ENCODE measurements at regions not wholly inside any gene's neighbourhood (a gene's known extent, or its start where the extent isn't known, plus 50 kb on each side); places are given as distances from the start of the nearest gene placed in this dataset.
"Not testable (repeated sequence)": the region's sequence is repeated elsewhere in the genome, so short reads cannot be mapped to it uniquely, and the experiment has no call there.

DNA sequence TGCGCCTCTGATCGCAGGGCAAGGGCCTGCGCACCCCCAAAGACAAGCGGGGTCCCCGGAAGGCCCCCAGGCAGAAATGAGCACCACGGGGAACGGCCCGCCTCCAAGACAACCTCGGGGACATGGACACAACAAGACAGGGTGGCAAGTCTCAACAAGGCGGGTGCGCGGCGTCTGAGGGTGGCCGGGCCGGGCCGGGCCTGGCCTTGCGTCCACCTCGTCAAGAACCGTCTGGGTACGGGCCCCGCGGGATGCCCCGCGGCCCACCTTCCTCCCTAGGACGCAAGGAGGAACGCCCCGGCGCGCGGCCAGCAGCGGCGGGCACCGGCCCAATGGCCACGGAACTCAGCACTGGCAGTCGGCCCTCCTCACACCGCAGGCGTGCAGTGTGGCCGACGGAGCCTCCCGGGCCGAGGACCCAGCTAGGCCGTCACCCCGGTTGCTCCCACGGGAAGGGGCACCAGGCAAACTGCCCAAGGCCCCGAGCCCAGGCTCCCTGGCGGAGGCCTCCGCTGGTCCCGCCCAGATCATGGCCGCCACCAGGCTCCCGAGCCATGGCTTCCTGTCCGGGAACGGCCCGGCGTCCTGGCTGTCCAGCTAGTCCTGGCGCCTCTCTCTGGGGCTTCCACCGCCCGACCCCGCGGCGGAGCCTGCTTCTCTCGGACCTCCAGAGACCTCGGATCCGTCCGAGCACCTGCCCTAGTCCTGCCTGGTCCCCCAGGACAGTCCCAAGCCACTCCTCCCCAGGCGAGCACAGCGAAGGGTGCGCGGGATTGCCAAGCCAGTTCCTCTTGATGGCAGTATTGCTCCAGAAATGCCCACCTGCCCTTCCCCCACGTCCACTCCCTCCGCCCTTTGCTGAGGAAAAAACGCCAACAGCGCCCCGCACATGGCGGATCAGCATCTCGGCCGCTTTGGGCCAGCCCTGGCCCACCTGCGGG is 167.1 kb downstream of the PLS3 start:
- ATAC-seq, result peak; percentile 92
- not testable (repeated sequence) for H3K36me3 ChIP-seq, H3K9me3 ChIP-seq, H3K4me1 ChIP-seq, H3K27me3 ChIP-seq, H3K4me3 ChIP-seq
- peak overlapping the region in 1 of 4 donors; percentile 53 for H3K27ac ChIP-seq
- 61% methylated on average over 19 of the region's 77 CpGs; no CpG with 5 or more reads in 1 of the 2 donors for WGBS, 2 donors (ENCODE audit: low coverage in 1 of 2)

DNA sequence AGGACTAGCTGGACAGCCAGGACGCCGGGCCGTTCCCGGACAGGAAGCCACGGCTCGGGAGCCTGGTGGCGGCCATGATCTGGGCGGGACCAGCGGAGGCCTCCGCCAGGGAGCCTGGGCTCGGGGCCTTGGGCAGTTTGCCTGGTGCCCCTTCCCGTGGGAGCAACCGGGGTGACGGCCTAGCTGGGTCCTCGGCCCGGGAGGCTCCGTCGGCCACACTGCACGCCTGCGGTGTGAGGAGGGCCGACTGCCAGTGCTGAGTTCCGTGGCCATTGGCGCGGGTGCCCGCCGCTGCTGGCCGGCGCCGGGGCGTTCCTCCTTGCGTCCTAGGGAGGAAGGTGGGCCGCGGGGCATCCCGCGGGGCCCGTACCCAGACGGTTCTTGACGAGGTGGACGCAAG is 171.6 kb downstream of the PLS3 start:
- H3K4me3 ChIP-seq, H3K4me1 ChIP-seq, H3K27ac ChIP-seq, H3K36me3 ChIP-seq, H3K9me3 ChIP-seq, ATAC-seq, H3K27me3 ChIP-seq: not testable (repeated sequence)
- no CpG with 5 or more reads among the region's 39 CpGs for WGBS, 2 donors (ENCODE audit: low coverage in 1 of 2)

DNA sequence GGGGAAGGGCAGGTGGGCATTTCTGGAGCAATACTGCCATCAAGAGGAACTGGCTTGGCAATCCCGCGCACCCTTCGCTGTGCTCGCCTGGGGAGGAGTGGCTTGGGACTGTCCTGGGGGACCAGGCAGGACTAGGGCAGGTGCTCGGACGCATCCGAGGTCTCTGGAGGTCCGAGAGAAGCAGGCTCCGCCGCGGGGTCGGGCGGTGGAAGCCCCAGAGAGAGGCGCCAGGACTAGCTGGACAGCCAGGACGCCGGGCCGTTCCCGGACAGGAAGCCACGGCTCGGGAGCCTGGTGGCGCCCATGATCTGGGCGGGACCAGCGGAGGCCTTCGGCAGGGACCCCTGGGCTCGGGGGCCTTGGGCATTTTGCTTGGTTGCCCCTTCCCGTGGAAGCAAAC is 174.3 kb downstream of the PLS3 start:
- H3K9me3 ChIP-seq, H3K4me3 ChIP-seq, H3K27me3 ChIP-seq, H3K4me1 ChIP-seq, H3K36me3 ChIP-seq, ATAC-seq: not testable (repeated sequence)
- peak overlapping the region in 1 of 4 donors; percentile 71 for H3K27ac ChIP-seq
- 95% methylated on average over 4 of the region's 26 CpGs; no CpG with 5 or more reads in 1 of the 2 donors for WGBS, 2 donors (ENCODE audit: low coverage in 1 of 2)

Small RNAs in the stretch of these regions (small RNA-seq; reads per million reads assigned to genes)
- gene AC005000.1, result 0 reads per million in 4 donors
